H1 (cell line): ENCODE measurements at regions not wholly inside any gene's neighbourhood (a gene's known extent, or its start where the extent isn't known, plus 50 kb on each side); places are given as distances from the start of the nearest gene placed in this dataset.

Source experiments
- CTCF ChIA-PET: fragments of 300-600 bp; sonication (Branson Sonifier 250); formaldehyde crosslinking; loops from one replicate; lab custom pipeline; 2021; ENCODE audit not compliant: partially characterized antibody; lab: Charles Lee
- POLR2A ChIA-PET: fragments of 300-600 bp; sonication (Branson Sonifier 250); formaldehyde crosslinking; loops from one replicate; lab custom pipeline; 2021; ENCODE audit warnings: inconsistent platforms; ENCODE audit not compliant: partially characterized antibody; lab: Charles Lee
- DNase-seq, 2 experiments: peaks; one replicate each; pipeline versions ENCODE4 v3.0.0 to v3.0.0-alpha.2; 2010 to 2022; ENCODE audit warnings: low spot score in 2 of 2, low read depth in 1 of 2, mixed read lengths in 1 of 2
- FAIRE-seq: peaks from 2 replicates; lab custom pipeline; 2011; peaks lifted over from hg19 to GRCh38; lab: Jason Lieb, UNC
- H2AFZ ChIP-seq: 2 replicates; pipeline ENCODE4 v1.8.1; 2012; ENCODE audit warnings: low read length, inconsistent platforms
- H2AK5ac ChIP-seq: 2 replicates; pipeline ENCODE4 v1.6.1; 2013; ENCODE audit warnings: low read depth, low read length
- H2BK120ac ChIP-seq: replicated peaks from 2 replicates; pipeline ENCODE3; 2013; ENCODE audit warnings: low read depth, low read length, inconsistent platforms
- H2BK12ac ChIP-seq: 2 replicates; pipeline ENCODE4 v1.6.1; 2013; ENCODE audit warnings: low read depth, low read length
- H2BK15ac ChIP-seq: 2 replicates; pipeline ENCODE4 v1.6.1; 2013; ENCODE audit warnings: low read length
- H2BK20ac ChIP-seq: 2 replicates; pipeline ENCODE4 v1.6.1; 2013; ENCODE audit warnings: low read length
- H2BK5ac ChIP-seq: 2 replicates; pipeline ENCODE4 v1.6.1; 2013; ENCODE audit warnings: low read depth, low read length
- H3K14ac ChIP-seq: 2 replicates; pipeline ENCODE4 v1.6.1; 2013; ENCODE audit warnings: inconsistent platforms; ENCODE audit not compliant: insufficient read length
- H3K18ac ChIP-seq: 2 replicates; pipeline ENCODE4 v1.6.1; 2013; ENCODE audit warnings: low read length; ENCODE audit errors: extremely low read depth
- H3K23ac ChIP-seq: 2 replicates; pipeline ENCODE4 v1.6.1; 2013; ENCODE audit warnings: inconsistent platforms; ENCODE audit not compliant: insufficient read length
- H3K23me2 ChIP-seq: 2 replicates; pipeline ENCODE4 v1.6.1; 2013; ENCODE audit warnings: low read depth, low read length
- H3K27ac ChIP-seq: 2 replicates; pipeline ENCODE4 v1.6.1; 2011; ENCODE audit warnings: low read depth, low read length, inconsistent platforms
- H3K27me3 ChIP-seq, 4 experiments: replicated peaks in 1 of 4; 1 replicate in 1 of 4; 2 replicates in 3 of 4; pipeline versions ENCODE4 v1.6.1 to v1.8.1; 2011 to 2013; ENCODE audit warnings: low read length in 3 of 4, mild to moderate bottlenecking in 3 of 4, inconsistent platforms in 2 of 4, mixed read lengths in 2 of 4, moderate library complexity in 1 of 4; ENCODE audit not compliant: control insufficient read depth in 3 of 4, insufficient read depth in 3 of 4; ENCODE audit errors: extremely low read depth in 1 of 4
- H3K36me3 ChIP-seq, 4 experiments: 2 replicates each; pipeline versions ENCODE4 v1.6.1 to v1.8.1; 2011 to 2013; ENCODE audit warnings: mild to moderate bottlenecking in 4 of 4, low read length in 3 of 4, moderate library complexity in 2 of 4, control low read depth in 1 of 4, inconsistent platforms in 1 of 4; ENCODE audit not compliant: insufficient read depth in 4 of 4, control insufficient read depth in 2 of 4
- H3K4ac ChIP-seq: replicated peaks from 2 replicates; pipeline ENCODE3; 2013; ENCODE audit warnings: low read length, low read depth, mixed read lengths, inconsistent platforms; ENCODE audit not compliant: insufficient read length
- H3K4me1 ChIP-seq, 4 experiments: replicated peaks in 1 of 4; 1 replicate in 1 of 4; 2 replicates in 3 of 4; pipeline versions ENCODE4 v1.6.1 to v1.8.1; 2011 to 2013; ENCODE audit warnings: low read length in 3 of 4, inconsistent platforms in 2 of 4, mixed read lengths in 1 of 4; ENCODE audit not compliant: insufficient read depth in 4 of 4, control insufficient read depth in 3 of 4
- H3K4me2 ChIP-seq, 2 experiments: 2 replicates each; pipeline versions ENCODE4 v1.6.1 to v1.8.1; 2011 to 2013; ENCODE audit warnings: low read depth in 2 of 2, low read length in 2 of 2, control low read depth in 1 of 2, inconsistent platforms in 1 of 2, mild to moderate bottlenecking in 1 of 2; ENCODE audit not compliant: insufficient read depth in 1 of 2
- H3K4me3 ChIP-seq, 4 experiments: fragments of 200-600, 300-600 bp in 1 of 4; sonication (generic), shearing (Covaris generic), sonication (Bioruptor Twin) in 1 of 4; 2 replicates each; pipeline versions ENCODE4 v1.5.1 to v1.8.1; 2011 to 2016; ENCODE audit warnings: low read length in 4 of 4, low read depth in 3 of 4, control low read depth in 2 of 4, inconsistent platforms in 2 of 4, mild to moderate bottlenecking in 2 of 4, mixed read lengths in 1 of 4, moderate library complexity in 1 of 4; ENCODE audit not compliant: insufficient read depth in 2 of 4; ENCODE audit errors: extremely low read depth in 1 of 4
- H3K56ac ChIP-seq: replicated peaks from 2 replicates; pipeline ENCODE3; 2013; ENCODE audit warnings: low read depth, mild to moderate bottlenecking, mixed read lengths, low read length, inconsistent platforms; ENCODE audit not compliant: insufficient read length
- H3K79me1 ChIP-seq: 2 replicates; pipeline ENCODE4 v1.6.1; 2013; ENCODE audit warnings: low read depth, low read length, control low read depth
- H3K79me2 ChIP-seq, 2 experiments: 2 replicates each; pipeline versions ENCODE4 v1.6.1 to v1.8.1; 2012 to 2013; ENCODE audit warnings: low read length in 2 of 2, mild to moderate bottlenecking in 2 of 2, inconsistent platforms in 1 of 2; ENCODE audit not compliant: insufficient read depth in 2 of 2, control insufficient read depth in 1 of 2
- H3K9ac ChIP-seq, 4 experiments: replicated peaks in 1 of 4; 1 replicate in 1 of 4; 2 replicates in 3 of 4; pipeline versions ENCODE4 v1.6.1 to v1.8.1; 2011 to 2013; ENCODE audit warnings: low read depth in 3 of 4, low read length in 3 of 4, control low read depth in 2 of 4, mild to moderate bottlenecking in 2 of 4, moderate library complexity in 2 of 4, inconsistent platforms in 1 of 4; ENCODE audit errors: extremely low read depth in 1 of 4
- H3K9me3 ChIP-seq, 2 experiments: 2 replicates each; pipeline versions ENCODE4 v1.6.1 to v1.8.1; 2012 to 2013; ENCODE audit warnings: mild to moderate bottlenecking in 2 of 2, moderate library complexity in 2 of 2, control low read depth in 1 of 2, inconsistent platforms in 1 of 2, low read depth in 1 of 2, low read length in 1 of 2, mixed read lengths in 1 of 2; ENCODE audit not compliant: insufficient read depth in 2 of 2
- H4K20me1 ChIP-seq, 2 experiments: replicated peaks in 1 of 2; 2 replicates each; pipeline versions ENCODE3 to v1.8.1; 2011 to 2013; ENCODE audit warnings: inconsistent platforms in 2 of 2, low read length in 2 of 2, mild to moderate bottlenecking in 1 of 2; ENCODE audit not compliant: insufficient read depth in 2 of 2, control insufficient read depth in 1 of 2
- H4K5ac ChIP-seq: 2 replicates; pipeline ENCODE4 v1.6.1; 2013; ENCODE audit warnings: low read length, low read depth, mixed read lengths, inconsistent platforms; ENCODE audit not compliant: insufficient read length
- H4K8ac ChIP-seq: 2 replicates; pipeline ENCODE4 v1.8.0; 2013; ENCODE audit warnings: mild to moderate bottlenecking, moderate library complexity, low read length, inconsistent platforms; ENCODE audit not compliant: insufficient read depth; ENCODE audit errors: extremely low read depth
- H4K91ac ChIP-seq: replicated peaks from 2 replicates; pipeline ENCODE3; 2013; ENCODE audit warnings: low read length, mixed read lengths, inconsistent platforms; ENCODE audit not compliant: insufficient read length
- CEBPB ChIP-seq: IDR thresholded peaks from 2 replicates; pipeline ENCODE4 v1.6.1; 2012; ENCODE audit warnings: low read depth, low read length
- CHD1 ChIP-seq: IDR thresholded peaks from 2 replicates; pipeline ENCODE4 v1.6.1; 2012; ENCODE audit warnings: low read depth, low read length, improper control_type of control experiment
- KDM1A ChIP-seq: fragments of 200-600, 300-600 bp; sonication (generic); IDR thresholded peaks from 2 replicates; pipeline ENCODE4 v1.7.1; 2016; ENCODE audit warnings: mild to moderate bottlenecking, low read length, borderline replicate concordance
- TCF12 ChIP-seq: IDR thresholded peaks from 2 replicates; pipeline ENCODE4 v1.6.1; 2011; ENCODE audit warnings: low read depth, mild to moderate bottlenecking, low read length
- TF ChIP-seq, protein P1 (sequence below): IDR thresholded peaks from 2 replicates; pipeline ENCODE4 v1.6.1; 2012; ENCODE audit warnings: low read length, inconsistent platforms

DNA sequence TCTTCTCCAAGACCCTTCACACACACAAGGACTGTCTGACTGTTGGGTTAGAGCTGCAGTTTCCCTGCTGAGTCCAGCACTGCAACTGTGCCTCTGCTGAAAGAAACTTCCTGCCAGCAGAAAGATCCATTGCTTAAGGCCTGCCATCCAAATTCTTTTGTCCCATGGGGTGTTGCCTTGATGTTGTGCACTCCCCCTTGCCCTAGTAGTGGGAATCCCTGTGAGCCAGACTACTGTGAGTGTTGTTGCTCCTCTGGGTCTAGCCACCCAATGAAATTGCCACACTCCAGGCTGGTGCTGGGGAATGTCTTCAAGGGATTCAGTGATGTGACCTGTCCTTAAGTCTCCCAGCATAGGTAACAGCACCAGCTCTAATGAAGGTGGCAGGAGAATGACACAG is 166.6 kb upstream of the PDE3A start:
- Histone ChIP-seq H3K4ac (no peak overlapping the region), H2BK120ac (no peak overlapping the region), H2AFZ (peak overlapping the region; percentile 12; the same call in 1 of the 2 replicates), H3K14ac (no peak overlapping the region), H3K56ac (no peak overlapping the region), H3K36me3 (no peaks in the 10 kb centered on the region), H3K9ac (no peak overlapping the region), H4K20me1 (no peaks in the 10 kb centered on the region), H3K23ac (no peak overlapping the region), H3K4me2 (no peak overlapping the region), H3K4me3 (no peak overlapping the region), H3K79me2 (no peaks in the 10 kb centered on the region), H2BK5ac (peak overlapping the region; percentile 24; the same call in 1 of the 2 replicates), H3K79me1 (no peaks in the 10 kb centered on the region)
- CTCF ChIA-PET, result interaction anchor here (1.0 to 1.2 kb wide), 2 partner anchors 10 to 286 kb away, joined by 3 to 4 read pairs; no protein-coding TSS in a partner anchor
- TF ChIP-seq CHD1, result no peak
- no peak for TF ChIP-seq TCF12
- no peak for TF ChIP-seq CEBPB
- TF ChIP-seq, protein P1, sequence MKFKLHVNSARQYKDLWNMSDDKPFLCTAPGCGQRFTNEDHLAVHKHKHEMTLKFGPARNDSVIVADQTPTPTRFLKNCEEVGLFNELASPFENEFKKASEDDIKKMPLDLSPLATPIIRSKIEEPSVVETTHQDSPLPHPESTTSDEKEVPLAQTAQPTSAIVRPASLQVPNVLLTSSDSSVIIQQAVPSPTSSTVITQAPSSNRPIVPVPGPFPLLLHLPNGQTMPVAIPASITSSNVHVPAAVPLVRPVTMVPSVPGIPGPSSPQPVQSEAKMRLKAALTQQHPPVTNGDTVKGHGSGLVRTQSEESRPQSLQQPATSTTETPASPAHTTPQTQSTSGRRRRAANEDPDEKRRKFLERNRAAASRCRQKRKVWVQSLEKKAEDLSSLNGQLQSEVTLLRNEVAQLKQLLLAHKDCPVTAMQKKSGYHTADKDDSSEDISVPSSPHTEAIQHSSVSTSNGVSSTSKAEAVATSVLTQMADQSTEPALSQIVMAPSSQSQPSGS, result no peak
- TF ChIP-seq KDM1A, result no peak
- TF ChIP-seq, all 59 proteins: peak for 0
- Histone ChIP-seq H3K9me3 (no peaks in the 10 kb centered on the region), H3K27me3 (no peaks in the 10 kb centered on the region), H2AK5ac (no peak overlapping the region), H4K91ac (no peak overlapping the region), H3K4me1 (peaks cover 0 to 3% (median 0%) of the 10 kb centered on the region in 4 experiments; a peak in 1 of 7 replicates), H3K23me2 (no peaks in the 10 kb centered on the region), H2BK15ac (no peak overlapping the region), H2BK20ac (no peak overlapping the region), H4K5ac (no peak overlapping the region), H2BK12ac (no peak overlapping the region), H4K8ac (no peak overlapping the region), H3K27ac (no peak overlapping the region), H3K18ac (no peak overlapping the region)
- no peak for FAIRE-seq
- POLR2A ChIA-PET, result interaction anchor here (0.6 kb wide), 1 partner anchor 19 kb away, joined by 3 read pairs; no protein-coding TSS in a partner anchor
- no peak for DNase-seq
